GM12878 (cell line): ENCODE measurements at regions not wholly inside any gene's neighbourhood (a gene's known extent, or its start where the extent isn't known, plus 50 kb on each side); places are given as distances from the start of the nearest gene placed in this dataset.
A peak's percentile ranks its signal among the peaks of the same experiment; 100 is the strongest.

Source experiments
- ATAC-seq: fragments of 200-7000 bp; cut with Tn5 transposase; 3 replicates; pipeline ENCODE4 v1.9.1; 2020; ENCODE audit warnings: mild to moderate bottlenecking, moderate library complexity
- BruUV-seq: library from RNA; stranded (reverse); fragments of 400-500 nt; replicated peaks from 2 replicates; lab custom pipeline; 2021; lab: Mats Ljungman, UMichigan
- CTCF ChIA-PET: fragments of 300-600 bp; sonication (Branson Sonifier 250); formaldehyde crosslinking; extraction: SDS; loops from one replicate; lab custom pipeline; 2021; ENCODE audit warnings: inconsistent platforms; lab: Yijun Ruan, JAX
- POLR2A ChIA-PET: fragments of 350-600 bp; formaldehyde crosslinking; extraction: SDS; loops from one replicate; lab custom pipeline; 2021; ENCODE audit warnings: inconsistent platforms; lab: Charles Lee
- RAD21 ChIA-PET: fragments of 300-600 bp; sonication (Branson Sonifier 250); formaldehyde crosslinking; loops from one replicate; lab custom pipeline; 2023; ENCODE audit warnings: antibody characterized with exemption; ENCODE audit not compliant: unreplicated experiment; lab: Charles Lee
- SMC1A ChIA-PET: fragments of 300-600 bp; sonication (Branson Sonifier 250); formaldehyde crosslinking; loops from one replicate; lab custom pipeline; 2023; ENCODE audit not compliant: unreplicated experiment, uncharacterized antibody; lab: Charles Lee
- DNase-seq: peaks from one replicate; pipeline ENCODE4 v3.0.0-alpha.2; 2011; ENCODE audit warnings: low read depth, low spot score
- FAIRE-seq: peaks from 3 replicates; lab custom pipeline; 2011; peaks lifted over from hg19 to GRCh38; lab: Jason Lieb, UNC
- H2AFZ ChIP-seq: 2 replicates; pipeline ENCODE4 v1.6.0; 2011; ENCODE audit warnings: low read depth, low read length, control low read depth; ENCODE audit not compliant: control insufficient read depth
- H3K27ac ChIP-seq: 2 replicates; pipeline ENCODE4 v1.5.1; 2011; ENCODE audit warnings: control low read depth; ENCODE audit not compliant: control insufficient read depth, insufficient read depth
- H3K27me3 ChIP-seq, 2 experiments: replicated peaks in 1 of 2; 2 replicates each; pipeline versions ENCODE4 v1.6.0 to v1.6.1; 2011; ENCODE audit warnings: low read length in 1 of 2; ENCODE audit not compliant: control insufficient read depth in 2 of 2, insufficient read depth in 2 of 2
- H3K36me3 ChIP-seq, 2 experiments: 2 replicates each; pipeline ENCODE4 v1.5.1; 2011; ENCODE audit warnings: low read length in 1 of 2; ENCODE audit not compliant: control insufficient read depth in 2 of 2, insufficient read depth in 2 of 2
- H3K4me1 ChIP-seq: 2 replicates; pipeline ENCODE4 v1.6.1; 2011; ENCODE audit warnings: mild to moderate bottlenecking, low read length, moderate library complexity, mixed read lengths; ENCODE audit not compliant: control insufficient read depth, insufficient read depth
- H3K4me2 ChIP-seq: 2 replicates; pipeline ENCODE4 v1.6.0; 2011; ENCODE audit warnings: control low read depth; ENCODE audit not compliant: control insufficient read depth, insufficient read depth
- H3K4me3 ChIP-seq: fragments of 200-600 bp; sonication (generic); 2 replicates; pipeline ENCODE4 v1.5.1; 2016
- H3K79me2 ChIP-seq: 2 replicates; pipeline ENCODE4 v1.6.0; 2011; ENCODE audit warnings: low read length; ENCODE audit not compliant: control insufficient read depth, insufficient read depth
- H3K9ac ChIP-seq: 2 replicates; pipeline ENCODE4 v1.8.0; 2011; ENCODE audit warnings: low read length, control low read depth, mixed read lengths; ENCODE audit not compliant: control insufficient read depth, insufficient read depth
- H3K9me3 ChIP-seq: replicated peaks from 3 replicates; pipeline ENCODE4 v1.5.1; 2011; ENCODE audit warnings: mild to moderate bottlenecking, low read length; ENCODE audit not compliant: control insufficient read depth, insufficient read depth
- H4K20me1 ChIP-seq: 2 replicates; pipeline ENCODE4 v1.6.0; 2011; ENCODE audit not compliant: control insufficient read depth, insufficient read depth
- CBX5 ChIP-seq: sonication (generic); IDR thresholded peaks from 2 replicates; pipeline ENCODE4 v1.6.1; 2016; ENCODE audit warnings: low read depth, moderate library complexity, mild to moderate bottlenecking, inconsistent platforms
- EGR1 ChIP-seq, 2 experiments: IDR thresholded peaks; 1 replicate in 1 of 2; 2 replicates in 1 of 2; pipeline ENCODE4 v1.6.1; 2011 to 2012; ENCODE audit warnings: low read depth in 2 of 2, low read length in 2 of 2, borderline replicate concordance in 1 of 2, mild to moderate bottlenecking in 1 of 2, moderate library complexity in 1 of 2
- JUNB ChIP-seq: IDR thresholded peaks from 2 replicates; pipeline ENCODE4 v1.6.1; 2016; ENCODE audit warnings: antibody characterized with exemption, mild to moderate bottlenecking
- SPI1 ChIP-seq: IDR thresholded peaks from 2 replicates; pipeline ENCODE4 v1.6.1; 2011; ENCODE audit warnings: low read depth, mild to moderate bottlenecking, low read length, moderate library complexity, borderline replicate concordance; ENCODE audit not compliant: insufficient read depth
- WGBS: methylation state at CpG from one replicate; pipeline ENCODE4 v1.1.6; 2016; ENCODE audit warnings: low lambda C conversion rate; ENCODE audit not compliant: insufficient replicate concordance, insufficient coverage; ENCODE audit errors: missing lambda C conversion rate; 5-methylcytosine and 5-hydroxymethylcytosine counted together
- in situ Hi-C: fragments of 300-500 bp; cut with MboI; formaldehyde crosslinking; loops from 9 replicates; pipeline ENCODE4 v1.14.3; 2018; ENCODE audit warnings: mixed read lengths
- intact Hi-C: fragments of 100-400 bp; cut with micrococcal nuclease; formaldehyde crosslinking; loops from one replicate; pipeline ENCODE4 v1.14.2; 2022; ENCODE audit not compliant: unreplicated experiment
- TF ChIP-seq, protein P1 (sequence below): IDR thresholded peaks from 2 replicates; pipeline ENCODE4 v1.6.1; 2011; ENCODE audit warnings: low read depth, mild to moderate bottlenecking, low read length, moderate library complexity, borderline replicate concordance; ENCODE audit errors: extremely low read depth

DNA sequence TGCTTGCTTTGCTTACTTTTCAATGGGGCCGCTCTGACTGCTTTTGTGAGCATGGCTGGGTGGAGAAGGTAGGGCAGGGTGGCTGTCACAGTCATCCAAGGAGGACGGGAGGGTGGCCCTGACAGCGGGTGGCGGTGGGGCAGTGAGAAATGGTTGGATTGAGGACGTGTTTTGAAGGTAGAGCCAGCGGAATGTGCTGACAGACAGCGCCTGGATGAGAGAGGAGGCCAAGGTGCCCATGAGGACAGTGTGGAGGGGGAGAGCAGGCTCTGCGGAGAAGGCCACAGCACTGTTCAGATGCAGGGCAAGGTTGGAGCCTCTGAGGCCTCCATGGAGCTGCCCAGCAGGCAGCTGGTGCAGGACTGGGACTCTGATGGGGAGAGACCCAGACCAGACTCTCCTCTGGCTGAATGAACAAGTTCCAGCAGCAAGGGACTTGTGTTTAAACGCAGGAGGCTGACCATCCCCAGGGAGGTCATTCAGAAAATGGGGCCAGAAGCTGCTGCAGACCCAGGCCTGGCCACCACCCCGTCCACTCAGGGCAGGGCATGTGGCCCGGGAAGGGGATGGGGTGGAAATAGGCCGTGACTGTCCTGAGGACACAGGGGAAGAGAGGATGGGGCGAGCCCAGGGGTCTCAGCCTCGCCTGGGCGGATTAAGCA, 120.3 kb upstream of the PRR20G start (continued):
- TF ChIP-seq SPI1: no peak
- TF ChIP-seq CBX5: no peak

DNA sequence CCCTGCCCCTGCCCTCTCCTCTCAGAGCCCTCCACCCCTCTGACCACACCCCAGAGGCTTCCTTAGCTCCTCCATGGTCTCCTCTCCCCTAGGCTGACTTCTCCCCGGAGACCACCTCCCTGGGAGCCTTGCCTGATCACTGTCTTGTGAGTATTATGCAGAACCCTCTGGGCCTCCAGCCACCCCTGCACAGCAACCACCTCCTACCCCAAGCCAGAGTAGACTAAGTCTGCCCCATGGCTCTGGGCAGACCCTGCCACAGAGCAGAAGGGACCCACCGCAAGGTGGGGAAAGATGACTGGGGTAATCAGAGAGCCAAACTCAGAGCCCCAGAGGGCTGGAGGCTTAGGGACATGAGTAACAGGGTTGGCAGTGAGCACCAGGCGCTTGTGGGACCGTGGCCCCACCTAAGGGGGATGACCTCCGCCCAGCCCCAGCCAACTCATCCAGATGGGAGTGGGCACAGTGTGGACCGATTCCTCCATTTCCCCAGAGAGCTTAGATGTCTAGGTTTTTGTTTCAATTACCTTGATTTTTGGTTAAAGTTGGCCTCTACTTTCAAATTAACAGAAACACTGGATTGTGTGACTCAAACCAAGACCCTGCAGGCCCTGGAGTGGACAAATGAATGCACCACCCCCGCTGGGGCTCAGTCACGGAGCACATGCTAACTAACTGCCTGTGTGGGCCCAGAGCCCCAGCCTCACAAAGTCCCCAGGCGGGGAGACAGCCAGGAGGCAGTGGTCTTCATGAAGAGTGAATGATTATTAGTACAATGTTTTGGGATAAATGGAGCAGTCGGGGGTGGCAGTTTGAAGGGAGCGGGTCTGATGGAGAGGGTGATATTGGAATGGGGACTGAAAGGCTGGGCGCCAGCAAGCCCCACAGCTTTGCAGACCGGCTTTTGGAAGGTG, 119.4 kb upstream of the PRR20G start:
- Histone ChIP-seq H4K20me1 (no peaks in the 10 kb centered on the region), H3K4me3 (no peak overlapping the region), H3K27ac (no peak overlapping the region), H3K4me2 (no peak overlapping the region), H3K9me3 (no peaks in the 10 kb centered on the region), H2AFZ (no peak overlapping the region), H3K9ac (no peak overlapping the region), H3K79me2 (no peaks in the 10 kb centered on the region), H3K4me1 (peaks cover 3% of the 10 kb centered on the region; the same call in 1 of the 2 replicates), H3K27me3 (peaks cover 7 to 8% of the 10 kb centered on the region in 2 experiments; a peak in 2 of 4 replicates), H3K36me3 (no peaks in the 10 kb centered on the region)
- ChIA-PET POLR2A (no interaction called here), RAD21 (no interaction called here), SMC1A (no interaction called here), CTCF (no interaction called here)
- ATAC-seq (no peak), FAIRE-seq (no peak), DNase-seq (no peak)
- in situ Hi-C loops: no loop called here
- no TSS peak for BruUV-seq
- intact Hi-C loops: loop anchor here (10.0 kb wide), 1 partner anchor 138 kb away; no protein-coding TSS in a partner anchor
- TF ChIP-seq EGR1 (IDR thresholded peaks at IDR 0.05; ENCODE audit: borderline replicate concordance in 1 of 2, low read depth in 2 of 2, low read length in 2 of 2): peak in 1 of 2 experiments; percentile 44; a peak in 1 of 3 replicates
- TF ChIP-seq JUNB: peak; percentile 45; the same call in 1 of the 2 replicates
- TF ChIP-seq, protein P1, sequence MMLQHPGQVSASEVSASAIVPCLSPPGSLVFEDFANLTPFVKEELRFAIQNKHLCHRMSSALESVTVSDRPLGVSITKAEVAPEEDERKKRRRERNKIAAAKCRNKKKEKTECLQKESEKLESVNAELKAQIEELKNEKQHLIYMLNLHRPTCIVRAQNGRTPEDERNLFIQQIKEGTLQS: no peak
- WGBS: 21% methylated on average over 13 of the region's 13 CpGs
